ENCODE measurements at regions not wholly inside any gene's neighbourhood (a gene's known extent, or its start where the extent isn't known, plus 50 kb on each side); places are given as distances from the start of the nearest gene placed in this dataset.

DNA sequence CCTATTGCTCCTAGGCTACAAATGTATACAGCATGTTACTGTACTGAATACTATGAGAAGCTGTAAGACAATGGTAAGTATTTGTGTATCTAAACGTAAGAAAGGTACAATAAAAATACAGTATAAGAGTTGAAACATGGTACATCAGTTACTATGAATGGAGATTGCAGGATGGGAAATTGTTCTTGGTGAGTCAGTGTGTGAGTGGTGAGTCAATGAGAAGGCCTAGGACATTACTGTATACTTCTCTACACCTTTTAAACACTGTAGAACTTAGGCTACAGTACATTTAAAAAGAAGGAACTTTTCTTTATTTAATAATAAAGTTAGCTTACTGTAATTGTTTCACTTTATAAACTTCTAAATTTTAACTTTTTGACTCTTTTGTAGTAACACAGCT lies 2603.2 kb downstream of the PCDH7 start:
- DNase-seq (ENCODE audit: extremely low read depth in 1 of 11, low read depth in 9 of 11, low spot score in 4 of 11), result no peak

DNA sequence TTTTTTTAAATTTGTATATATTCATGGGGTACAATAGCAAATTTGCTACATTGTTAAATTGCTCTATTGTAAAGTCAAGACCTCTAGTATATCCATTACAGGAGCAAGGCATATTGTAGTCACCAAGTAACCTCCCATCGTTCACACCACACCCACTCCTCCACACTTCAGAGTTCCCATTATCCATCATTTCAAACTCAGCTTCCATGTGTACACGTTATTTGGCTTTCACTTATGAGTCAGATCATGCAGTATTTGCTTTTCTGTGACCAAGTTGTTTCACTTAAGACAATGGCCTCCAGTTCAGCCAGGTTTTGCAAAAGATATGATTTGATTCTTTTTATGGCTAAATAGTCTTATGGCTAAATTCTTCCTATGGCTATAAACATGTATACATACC lies 2614.2 kb downstream of the PCDH7 start:
- DNase-seq (ENCODE audit: extremely low read depth in 1 of 11, low read depth in 9 of 11, low spot score in 4 of 11), result no peak

DNA sequence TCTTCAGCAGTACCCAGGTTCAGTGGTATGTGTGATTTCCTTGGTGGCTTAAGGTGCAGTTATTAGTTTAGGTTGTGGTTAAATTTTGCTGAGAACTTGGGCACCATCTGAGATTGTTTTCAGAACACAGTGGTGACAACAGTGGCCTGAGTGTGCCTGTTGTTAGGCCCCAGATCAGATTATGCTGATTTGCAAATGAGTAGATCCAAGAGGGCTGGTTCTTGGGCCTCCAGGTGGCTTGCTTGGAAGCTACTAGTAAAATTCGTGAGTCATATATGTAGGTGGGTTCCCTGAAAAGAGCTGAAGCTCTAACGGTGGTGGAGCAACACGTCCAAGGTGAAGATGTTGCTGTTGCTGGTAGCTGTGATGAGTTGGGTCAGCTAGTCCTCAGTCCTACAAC lies 2619.6 kb downstream of the PCDH7 start:
- no peak for DNase-seq (ENCODE audit: extremely low read depth in 1 of 11, low read depth in 9 of 11, low spot score in 4 of 11)

DNA sequence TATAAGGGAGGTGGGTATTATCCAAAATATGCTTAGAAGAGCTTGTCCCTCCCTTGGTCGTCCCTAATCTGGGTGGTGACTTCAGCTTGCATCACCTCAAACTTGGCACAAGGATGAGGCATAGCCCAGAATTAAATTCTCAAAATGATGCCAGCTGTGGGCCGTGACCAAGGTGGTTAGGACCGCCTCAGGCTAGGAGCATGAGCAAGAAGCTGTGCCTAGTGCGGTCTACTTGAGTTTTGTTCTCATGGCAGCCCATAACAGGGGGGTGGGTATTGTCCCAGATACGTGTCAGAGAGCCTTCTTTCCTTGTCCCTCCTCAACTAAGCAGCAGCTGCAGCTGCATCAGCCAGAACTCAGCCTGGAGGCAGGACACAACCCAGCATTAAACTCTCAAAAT lies 2620.0 kb downstream of the PCDH7 start:
- DNase-seq (ENCODE audit: extremely low read depth in 1 of 11, low read depth in 9 of 11, low spot score in 4 of 11), result no peak

DNA sequence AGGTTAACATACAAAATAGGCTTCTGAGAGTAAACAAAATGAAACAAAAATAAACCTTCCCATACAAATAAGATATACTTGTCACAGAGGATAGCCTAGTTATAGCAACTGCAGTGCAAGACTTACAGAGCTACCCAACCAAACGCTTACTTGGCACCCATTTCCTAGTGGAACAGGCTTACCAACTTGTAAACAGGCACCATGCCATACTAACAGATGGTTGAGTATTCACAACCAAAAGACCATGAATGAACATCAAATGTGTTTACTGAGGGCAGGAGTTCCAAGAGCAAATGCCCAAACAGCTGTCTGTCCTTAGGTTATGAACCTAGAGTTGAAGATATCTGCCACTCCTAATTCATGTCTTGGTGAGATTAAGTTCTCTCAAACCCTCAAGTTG lies 2629.2 kb downstream of the PCDH7 start:
- DNase-seq (ENCODE audit: extremely low read depth in 1 of 11, low read depth in 9 of 11, low spot score in 4 of 11), result no peak

DNA sequence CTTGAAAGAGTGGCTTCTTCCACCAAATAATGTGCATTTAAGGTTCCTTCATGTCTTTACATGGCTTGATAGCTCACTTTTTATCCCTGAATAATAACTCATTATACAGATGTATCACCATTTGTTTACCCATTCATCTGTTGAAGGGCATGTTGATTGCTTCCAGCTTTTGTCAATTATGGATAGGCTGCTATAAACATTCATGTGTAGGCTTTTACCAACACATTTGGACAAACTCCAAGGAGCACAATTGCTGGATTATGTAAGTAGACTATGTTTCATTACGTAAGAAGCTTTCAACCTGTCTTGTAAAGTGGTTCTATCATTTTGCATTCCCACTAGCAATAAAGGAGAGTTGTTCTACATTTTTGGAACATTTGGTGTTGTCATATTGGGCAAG lies 2637.0 kb downstream of the PCDH7 start:
- DNase-seq (ENCODE audit: extremely low read depth in 1 of 11, low read depth in 9 of 11, low spot score in 4 of 11), result no peak

DNA sequence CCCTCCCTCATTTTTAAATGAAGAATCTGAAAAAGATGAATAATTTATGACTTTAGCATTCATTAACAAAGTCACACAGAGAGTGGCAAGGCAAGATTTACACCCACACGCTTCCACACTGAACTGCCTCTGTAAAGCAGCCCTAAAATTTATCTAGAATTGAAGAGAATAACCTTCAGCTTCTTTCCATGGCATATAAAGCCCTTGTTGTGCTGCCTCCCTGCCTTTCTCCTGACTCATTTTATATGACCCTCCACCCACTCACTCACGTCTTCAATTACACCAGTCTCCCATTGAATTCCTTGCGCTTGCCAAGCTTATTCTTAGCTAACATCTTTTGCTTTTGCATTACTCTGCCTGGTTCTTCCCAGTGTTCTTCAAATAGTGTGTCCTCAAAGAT lies 2649.3 kb downstream of the PCDH7 start:
- DNase-seq (ENCODE audit: extremely low read depth in 1 of 11, low read depth in 9 of 11, low spot score in 4 of 11), result no peak

DNA sequence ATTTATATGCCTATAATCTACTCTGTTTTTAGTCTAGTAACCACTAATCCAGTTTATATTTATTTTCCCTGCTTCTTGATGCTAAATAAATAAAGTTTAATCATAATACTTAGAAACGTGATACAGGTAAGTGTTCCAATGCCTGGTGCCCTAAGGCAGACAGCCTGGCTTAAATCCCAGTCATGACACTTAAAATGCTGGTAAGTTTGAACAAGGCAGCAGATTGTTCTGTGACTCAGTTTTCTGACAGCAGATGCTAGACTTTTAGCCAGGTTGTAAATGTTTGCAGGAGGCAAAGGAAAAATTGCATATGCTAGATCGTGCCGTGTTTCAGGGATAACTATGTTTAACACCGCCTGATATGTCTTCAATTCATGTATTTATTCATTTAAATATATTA lies 2661.6 kb downstream of the PCDH7 start:
- DNase-seq (ENCODE audit: extremely low read depth in 1 of 11, low read depth in 9 of 11, low spot score in 4 of 11), result no peak

DNA sequence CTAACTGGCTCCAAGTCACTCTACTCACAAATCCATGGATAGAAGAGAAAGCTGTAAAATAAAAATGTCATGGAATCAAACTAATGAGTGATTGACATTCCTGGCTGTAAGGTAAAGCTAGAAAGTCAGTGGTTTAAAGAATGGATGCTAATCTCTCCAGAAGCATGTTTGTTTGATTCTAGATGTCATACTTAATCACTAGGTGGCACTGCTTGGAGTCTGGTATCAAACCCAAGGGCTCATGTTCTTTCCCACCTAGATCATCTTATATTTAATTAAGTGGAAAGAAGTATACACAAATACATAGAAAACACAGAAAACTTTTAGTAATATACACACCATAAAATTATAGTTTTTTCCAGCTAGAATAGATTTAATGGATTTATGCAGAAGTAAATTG lies 2666.6 kb downstream of the PCDH7 start:
- no peak for DNase-seq (ENCODE audit: extremely low read depth in 1 of 11, low read depth in 9 of 11, low spot score in 4 of 11)

DNA sequence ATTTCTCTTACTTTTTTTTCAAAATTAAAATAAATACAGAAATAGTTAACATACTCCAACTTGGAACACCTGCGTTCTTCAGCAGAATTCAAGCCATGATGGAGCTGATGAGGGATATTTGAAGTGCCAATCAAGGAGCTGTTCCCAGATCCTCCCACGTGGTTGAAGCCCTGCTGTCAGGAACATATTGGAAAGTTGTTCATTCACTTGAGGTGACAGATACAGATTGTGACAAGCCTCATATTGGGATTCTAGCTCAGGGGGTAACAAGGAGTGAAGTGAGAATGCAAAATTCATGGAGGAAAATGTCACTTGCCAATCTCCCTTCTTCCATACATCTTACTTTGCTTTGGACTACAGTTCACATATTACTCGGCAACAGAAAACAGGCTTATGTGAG lies 2670.8 kb downstream of the PCDH7 start:
- no peak for DNase-seq (ENCODE audit: extremely low read depth in 1 of 11, low read depth in 9 of 11, low spot score in 4 of 11)

DNA sequence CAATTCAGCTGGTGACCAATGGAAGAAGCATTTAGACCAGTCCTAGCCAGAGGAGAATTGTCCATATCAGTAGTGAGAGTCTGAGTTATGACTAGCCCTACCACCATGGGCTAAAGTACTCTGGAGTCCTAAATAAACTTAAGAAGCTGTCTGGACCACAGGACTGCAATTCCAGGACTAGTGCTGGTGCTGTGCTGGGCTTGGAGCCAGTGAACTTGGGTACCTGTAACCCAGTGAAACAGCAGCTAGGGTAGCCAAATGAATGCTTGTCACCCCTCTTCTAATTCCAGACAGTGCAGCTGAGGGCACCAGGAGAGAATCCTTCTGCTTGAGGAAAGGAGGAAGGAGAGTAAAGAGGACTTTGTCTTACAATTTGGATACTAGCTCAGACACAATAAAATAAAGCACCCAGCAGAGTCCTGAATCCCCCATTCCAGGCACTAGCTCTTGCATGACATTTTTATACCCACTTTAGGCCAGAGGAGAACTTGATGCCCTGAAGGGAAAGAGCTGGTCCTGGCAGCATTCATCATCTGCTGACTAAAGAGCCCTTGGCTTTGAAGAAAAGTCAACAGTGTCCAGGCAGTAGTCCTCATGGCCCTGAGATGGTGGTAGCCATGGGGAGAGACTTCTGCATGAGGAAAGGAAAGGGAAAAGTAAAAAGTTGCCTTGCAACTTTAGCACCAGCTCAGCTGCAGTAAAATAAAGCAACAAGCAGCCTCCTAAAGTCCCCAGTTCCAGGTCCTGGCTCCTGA lies 2675.7 kb downstream of the PCDH7 start:
- no peak for DNase-seq (ENCODE audit: extremely low read depth in 1 of 11, low read depth in 9 of 11, low spot score in 4 of 11)

DNA sequence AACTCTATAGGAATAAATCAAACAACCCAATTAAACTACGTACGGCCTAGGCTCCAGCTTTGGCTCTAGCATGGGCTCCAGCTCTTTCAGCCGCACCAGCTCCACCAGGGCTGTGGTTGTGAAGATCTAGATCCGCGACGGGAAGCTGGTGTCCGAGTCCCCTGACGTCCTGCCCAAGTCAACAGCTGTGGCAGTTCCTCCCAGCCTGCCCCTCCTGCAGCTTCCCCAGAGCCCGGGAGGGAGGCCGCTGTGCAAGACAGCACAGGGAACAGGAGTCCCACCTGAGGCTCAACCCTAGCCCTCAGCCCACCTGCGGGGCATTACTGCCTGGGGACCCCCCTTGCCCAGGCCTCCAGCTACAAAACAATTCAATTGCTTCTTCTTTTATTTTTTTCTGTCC lies 2680.3 kb downstream of the PCDH7 start:
- no peak for DNase-seq (ENCODE audit: extremely low read depth in 1 of 11, low read depth in 9 of 11, low spot score in 4 of 11)

DNA sequence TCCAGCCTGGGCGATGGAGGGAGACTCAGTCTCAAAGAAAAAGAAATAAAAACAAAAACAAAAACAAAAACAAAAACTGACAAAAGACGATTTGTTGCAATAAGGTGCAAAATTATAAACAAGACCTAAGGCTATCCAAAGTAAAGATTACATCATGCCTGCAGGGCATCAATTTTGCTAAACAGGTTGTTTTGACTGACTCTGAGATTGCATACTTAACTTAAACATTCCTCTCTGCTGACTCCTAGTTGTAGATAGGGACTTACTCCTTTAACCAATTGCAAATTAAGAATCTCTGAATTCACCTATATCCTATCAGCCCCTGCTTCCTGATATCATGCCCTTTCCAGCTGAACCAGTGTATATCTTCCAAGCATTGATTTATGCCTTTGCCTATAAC lies 2687.3 kb downstream of the PCDH7 start:
- no peak for DNase-seq (ENCODE audit: extremely low read depth in 1 of 11, low read depth in 9 of 11, low spot score in 4 of 11)

DNA sequence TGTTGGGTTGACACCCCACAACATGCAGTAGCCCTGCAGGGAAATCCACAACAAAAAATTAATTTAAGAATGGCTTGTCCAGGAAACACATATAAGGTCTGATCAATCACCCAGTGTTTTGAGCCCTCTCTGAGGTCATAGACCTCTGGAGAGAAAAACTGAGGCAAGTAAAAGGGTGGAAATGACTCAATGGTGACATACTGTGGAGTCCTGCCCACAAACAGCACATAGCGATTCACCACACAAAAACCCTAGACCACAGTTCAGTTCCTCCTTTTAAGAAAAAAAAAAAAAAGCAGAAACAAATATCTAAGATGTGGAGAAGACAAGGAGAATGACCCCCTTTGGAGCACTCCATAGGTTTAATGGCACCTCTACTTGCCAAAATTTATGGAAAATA lies 2691.0 kb downstream of the PCDH7 start:
- DNase-seq (ENCODE audit: extremely low read depth in 1 of 11, low read depth in 9 of 11, low spot score in 4 of 11), result no peak

DNA sequence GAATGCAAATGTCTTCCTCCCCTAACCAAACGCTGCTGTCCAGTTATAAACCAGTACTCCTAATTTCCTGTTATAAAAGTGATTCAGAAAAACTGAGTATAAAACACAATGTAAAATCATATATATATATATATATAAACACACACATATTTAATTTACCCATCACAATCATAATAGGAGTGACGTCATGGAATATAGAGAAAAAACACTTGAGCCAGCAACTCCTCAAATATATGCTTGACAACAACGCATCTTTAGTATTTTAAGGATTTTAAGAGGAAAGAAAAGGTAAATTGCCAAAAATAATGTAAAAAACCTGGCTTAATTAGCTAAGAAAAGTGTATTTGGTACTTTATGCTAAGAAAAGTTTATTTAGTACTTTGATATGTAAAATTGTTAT lies 2701.7 kb downstream of the PCDH7 start:
- DNase-seq (ENCODE audit: extremely low read depth in 1 of 11, low read depth in 9 of 11, low spot score in 4 of 11), result no peak

DNA sequence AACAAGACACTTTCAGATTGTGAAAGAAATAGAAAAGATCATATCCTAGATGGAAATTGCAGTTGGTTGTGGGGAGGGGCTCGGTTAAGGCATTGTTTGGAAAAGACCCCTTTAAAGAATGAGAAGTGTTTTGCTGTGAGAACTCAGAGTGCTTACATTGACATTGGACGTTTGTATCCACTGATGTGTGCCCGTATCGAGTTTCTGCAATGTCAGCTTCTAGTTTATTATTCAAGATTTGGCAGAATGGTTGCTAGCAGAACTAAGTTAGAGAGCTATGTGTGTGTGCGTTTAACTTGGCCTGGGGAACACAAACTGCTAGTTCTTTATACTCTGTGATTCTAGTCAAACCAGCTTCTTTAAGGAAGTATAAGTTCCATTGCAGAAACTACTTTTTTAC lies 2702.5 kb downstream of the PCDH7 start:
- peak in 10 of 11 donors; percentile 3 to 33 (median 12) for DNase-seq (ENCODE audit: extremely low read depth in 1 of 11, low read depth in 9 of 11, low spot score in 4 of 11)

DNA sequence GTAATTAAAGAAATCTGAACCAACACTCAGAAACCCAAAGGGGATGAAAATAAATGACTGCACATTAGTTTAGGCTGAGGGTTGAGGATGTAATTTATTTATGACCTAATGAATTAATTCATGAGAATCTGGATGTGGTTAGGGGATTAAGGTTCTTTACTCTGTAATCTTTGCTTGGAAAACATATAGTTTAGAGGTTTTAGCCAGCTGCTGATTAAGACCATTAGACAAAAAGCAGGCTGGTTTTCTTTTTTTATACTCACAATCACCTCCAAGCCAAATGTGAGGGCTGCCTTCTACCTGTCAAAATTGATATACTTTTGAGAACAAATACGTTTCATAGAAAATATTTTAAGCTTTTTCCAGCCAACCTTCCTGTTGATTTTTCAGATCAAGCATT lies 2705.8 kb downstream of the PCDH7 start:
- DNase-seq (ENCODE audit: extremely low read depth in 1 of 11, low read depth in 9 of 11, low spot score in 4 of 11), result no peak

DNA sequence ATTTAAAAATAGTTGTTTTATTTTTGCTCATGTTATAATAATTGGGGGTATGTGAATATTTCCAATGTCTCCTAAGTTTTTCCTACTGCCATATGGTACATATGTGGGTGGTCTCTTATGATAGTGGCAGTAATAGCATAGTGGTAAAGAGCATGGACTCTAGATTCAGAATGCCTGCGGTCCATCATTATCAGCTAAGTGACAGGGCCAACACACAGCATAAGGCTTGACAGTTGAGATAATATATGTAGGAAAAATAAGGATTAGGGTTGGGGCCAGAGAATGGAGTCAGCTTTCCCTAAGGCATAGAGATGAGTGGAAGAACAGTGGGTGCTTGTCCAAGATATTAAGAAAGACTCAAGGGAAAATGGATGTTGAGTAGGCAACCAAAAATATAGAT lies 2707.5 kb downstream of the PCDH7 start:
- DNase-seq (ENCODE audit: extremely low read depth in 1 of 11, low read depth in 9 of 11, low spot score in 4 of 11), result no peak

DNA sequence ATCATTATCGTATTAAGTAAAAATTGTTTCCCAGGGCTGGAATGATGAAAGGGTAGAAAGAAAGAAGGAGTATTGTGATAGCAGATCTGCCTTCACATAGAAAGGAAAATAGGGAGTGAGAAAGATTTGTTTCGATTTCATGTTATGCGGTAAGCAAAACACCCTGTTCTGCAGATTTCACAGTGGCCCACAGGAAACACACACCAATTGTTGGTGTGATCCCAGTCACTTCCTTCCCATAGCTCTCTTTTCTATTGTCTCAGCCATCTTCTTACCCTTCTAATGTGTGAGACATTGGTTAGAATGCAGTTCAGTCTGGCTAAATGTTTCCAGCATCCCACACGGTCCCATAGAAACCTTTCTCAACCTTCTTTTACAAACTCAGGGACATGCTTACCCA lies 2709.8 kb downstream of the PCDH7 start:
- no peak for DNase-seq (ENCODE audit: extremely low read depth in 1 of 11, low read depth in 9 of 11, low spot score in 4 of 11)

DNA sequence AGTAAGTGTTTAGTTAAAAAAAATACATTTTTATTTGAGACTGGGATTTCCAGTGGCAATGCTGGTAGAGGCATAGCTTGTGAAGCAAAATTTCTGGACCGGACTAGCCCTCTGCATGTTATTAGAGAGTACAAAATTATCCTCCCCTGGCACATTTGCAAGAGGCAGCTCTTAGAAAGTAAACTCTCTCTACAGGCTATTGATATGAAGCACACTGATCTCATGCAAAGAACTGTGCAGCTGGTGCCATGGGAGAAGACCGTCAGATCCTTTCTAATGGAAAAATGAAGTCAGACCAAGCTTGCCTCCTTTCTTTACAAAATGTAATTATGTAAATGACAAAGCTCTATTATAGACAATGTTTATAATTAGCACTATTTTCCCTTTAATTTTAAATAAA lies 2717.2 kb downstream of the PCDH7 start:
- DNase-seq (ENCODE audit: extremely low read depth in 1 of 11, low read depth in 9 of 11, low spot score in 4 of 11), result no peak

DNA sequence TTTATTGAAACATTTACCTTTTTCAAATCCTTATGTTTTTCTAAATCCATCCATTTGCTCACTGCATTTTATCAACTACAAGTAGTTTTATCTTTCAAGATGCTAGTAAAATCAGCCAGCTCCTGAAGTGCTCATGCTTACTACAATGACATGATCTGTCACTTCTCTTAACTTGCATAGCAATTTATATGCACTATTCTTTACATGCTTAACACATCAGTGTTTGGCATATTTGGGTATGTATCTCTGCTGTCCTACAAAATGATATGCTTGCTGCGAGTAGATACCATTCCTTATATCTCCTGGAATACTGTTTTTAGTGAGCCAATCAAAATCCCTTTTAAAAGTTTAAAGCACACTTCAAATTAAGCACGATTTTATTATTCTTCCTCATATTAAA lies 2726.8 kb downstream of the PCDH7 start:
- DNase-seq (ENCODE audit: extremely low read depth in 1 of 11, low read depth in 9 of 11, low spot score in 4 of 11), result no peak

DNA sequence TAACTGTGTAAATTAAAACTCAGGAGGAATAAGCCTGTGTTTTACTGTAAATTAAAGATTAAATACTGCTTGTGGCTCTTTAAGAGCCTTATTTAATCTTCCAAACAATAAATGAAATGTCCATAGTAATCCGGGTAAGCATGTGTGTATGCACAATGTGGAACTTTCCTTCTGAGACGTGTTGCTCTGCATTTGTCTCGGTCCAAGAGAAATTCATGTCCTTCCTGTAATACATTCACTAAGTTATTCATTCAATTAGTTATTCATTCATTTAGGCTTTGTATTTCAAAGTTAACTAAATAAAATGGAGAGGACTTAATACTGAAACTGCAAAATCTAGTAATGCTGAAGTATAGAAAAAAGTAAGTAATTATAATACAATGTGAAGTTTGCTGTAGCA lies 2728.8 kb downstream of the PCDH7 start:
- DNase-seq (ENCODE audit: extremely low read depth in 1 of 11, low read depth in 9 of 11, low spot score in 4 of 11), result peak in 1 of 11 donors; percentile 2
